WTC11 (cell line): ENCODE measurements at regions not wholly inside any gene's neighbourhood (a gene's known extent, or its start where the extent isn't known, plus 50 kb on each side); places are given as distances from the start of the nearest gene placed in this dataset.

Source experiments
- ATAC-seq: fragments of 200-7000 bp; cut with Tn5 transposase; 2 replicates; pipeline ENCODE4 v1.10.0; 2021; ENCODE audit warnings: mild to moderate bottlenecking, moderate library complexity
- CTCF ChIA-PET: fragments of 300-600 bp; sonication (Branson Sonifier 250); formaldehyde crosslinking; loops from one replicate; lab custom pipeline; 2021; ENCODE audit warnings: antibody characterized with exemption; lab: Charles Lee
- POLR2A ChIA-PET: fragments of 350-600 bp; sonication (Branson Sonifier 250); formaldehyde crosslinking; loops from one replicate; lab custom pipeline; 2021; ENCODE audit warnings: antibody characterized with exemption; lab: Charles Lee
- DNase-seq: peaks from one replicate; pipeline ENCODE4 v3.0.0; 2021; ENCODE audit warnings: low spot score
- H3K27ac Mint-ChIP-seq: 2 replicates; pipeline ENCODE4 v1.8.0; 2021; ENCODE audit warnings: mixed read lengths
- H3K27me3 Mint-ChIP-seq: 2 replicates; pipeline ENCODE4 v1.8.0; 2021; ENCODE audit warnings: low read depth, mild to moderate bottlenecking, moderate library complexity, mixed read lengths
- H3K36me3 Mint-ChIP-seq: 2 replicates; pipeline ENCODE4 v1.8.0; 2021; ENCODE audit warnings: mixed read lengths
- H3K4me1 Mint-ChIP-seq: 2 replicates; pipeline ENCODE4 v1.8.0; 2022; ENCODE audit warnings: mixed read lengths
- H3K4me3 Mint-ChIP-seq: 2 replicates; pipeline ENCODE4 v1.8.0; 2021; ENCODE audit warnings: mild to moderate bottlenecking, moderate library complexity, mixed read lengths
- H3K9me3 Mint-ChIP-seq: 2 replicates; pipeline ENCODE4 v1.8.0; 2021; ENCODE audit warnings: mixed read lengths
- CREM ChIP-seq: sonication (generic); formaldehyde crosslinking; IDR thresholded peaks from 2 replicates; pipeline ENCODE4 v1.8.1; 2022; ENCODE audit warnings: mild to moderate bottlenecking, missing genetic modification reagents, moderate library complexity
- CTCF ChIP-seq: fragments of 200-600 bp; IDR thresholded peaks from 2 replicates; pipeline ENCODE4 v1.8.0; 2022; ENCODE audit warnings: antibody characterized with exemption
- ERG ChIP-seq: fragments of 250-450 bp; sonication (Bioruptor Pico); IDR thresholded peaks from 2 replicates; pipeline ENCODE4 v1.8.0; 2021; ENCODE audit warnings: mild to moderate bottlenecking
- HMGXB4 ChIP-seq: sonication (generic); formaldehyde crosslinking; IDR thresholded peaks from 2 replicates; pipeline ENCODE4 v1.8.1; 2023; ENCODE audit warnings: mild to moderate bottlenecking, moderate library complexity, missing genetic modification reagents
- NR3C1 ChIP-seq: sonication (generic); formaldehyde crosslinking; conservative IDR thresholded peaks from 2 replicates; pipeline ENCODE4 v1.8.1; 2023; ENCODE audit warnings: low read depth, mild to moderate bottlenecking, missing genetic modification reagents
- SMAD3 ChIP-seq: sonication (generic); formaldehyde crosslinking; IDR thresholded peaks from 2 replicates; pipeline ENCODE4 v1.8.0; 2022; ENCODE audit warnings: missing genetic modification reagents, mild to moderate bottlenecking, borderline replicate concordance
- SMAD4 ChIP-seq: sonication (generic); formaldehyde crosslinking; IDR thresholded peaks from 2 replicates; pipeline ENCODE4 v1.8.0; 2022; ENCODE audit warnings: mild to moderate bottlenecking, missing genetic modification reagents
- TEAD1 ChIP-seq: sonication (generic); formaldehyde crosslinking; IDR thresholded peaks from 2 replicates; pipeline ENCODE4 v1.8.0; 2022; ENCODE audit warnings: mild to moderate bottlenecking, missing genetic modification reagents
- TP53 ChIP-seq: sonication (generic); formaldehyde crosslinking; IDR thresholded peaks from 2 replicates; pipeline ENCODE4 v1.8.1; 2023; ENCODE audit warnings: mild to moderate bottlenecking, missing genetic modification reagents
- ZBTB21 ChIP-seq: sonication (generic); formaldehyde crosslinking; IDR thresholded peaks from 2 replicates; pipeline ENCODE4 v1.8.1; 2023; ENCODE audit warnings: mild to moderate bottlenecking, missing genetic modification reagents, borderline replicate concordance
- ZNF121 ChIP-seq: sonication (generic); formaldehyde crosslinking; IDR thresholded peaks from 2 replicates; pipeline ENCODE4 v1.8.0; 2023; ENCODE audit warnings: missing genetic modification reagents
- ZNF263 ChIP-seq: sonication (generic); formaldehyde crosslinking; IDR thresholded peaks from 2 replicates; pipeline ENCODE4 v1.8.1; 2022; ENCODE audit warnings: low read depth, mild to moderate bottlenecking, moderate library complexity, missing genetic modification reagents
- ZNF423 ChIP-seq: fragments of 250-450 bp; sonication (Bioruptor Pico); IDR thresholded peaks from 2 replicates; pipeline ENCODE4 v2.1.2; 2022; ENCODE audit warnings: mild to moderate bottlenecking, moderate library complexity
- ZNF425 ChIP-seq: fragments of 250-450 bp; sonication (Bioruptor Pico); conservative IDR thresholded peaks from 2 replicates; pipeline ENCODE4 v1.9.0; 2021; ENCODE audit warnings: mild to moderate bottlenecking
- TF ChIP-seq, protein P1 (sequence below): fragments of 250-450 bp; sonication (Bioruptor Pico); IDR thresholded peaks from 2 replicates; pipeline ENCODE4 v1.9.0; 2021; ENCODE audit warnings: moderate library complexity, mild to moderate bottlenecking, inconsistent platforms, borderline replicate concordance
- TF ChIP-seq, protein P2 (sequence below): sonication (generic); formaldehyde crosslinking; IDR thresholded peaks from 2 replicates; pipeline ENCODE4 v1.8.1; 2022; ENCODE audit warnings: mild to moderate bottlenecking, moderate library complexity, missing genetic modification reagents
- TF ChIP-seq, protein P3 (sequence below): sonication (generic); formaldehyde crosslinking; IDR thresholded peaks from 2 replicates; pipeline ENCODE4 v1.8.1; 2023; ENCODE audit warnings: mild to moderate bottlenecking, missing genetic modification reagents, moderate library complexity
- TF ChIP-seq, protein P4 (sequence below): fragments of 250-450 bp; sonication (Bioruptor Pico); IDR thresholded peaks from 2 replicates; pipeline ENCODE4 v1.9.0; 2021; ENCODE audit warnings: mild to moderate bottlenecking, borderline replicate concordance

DNA sequence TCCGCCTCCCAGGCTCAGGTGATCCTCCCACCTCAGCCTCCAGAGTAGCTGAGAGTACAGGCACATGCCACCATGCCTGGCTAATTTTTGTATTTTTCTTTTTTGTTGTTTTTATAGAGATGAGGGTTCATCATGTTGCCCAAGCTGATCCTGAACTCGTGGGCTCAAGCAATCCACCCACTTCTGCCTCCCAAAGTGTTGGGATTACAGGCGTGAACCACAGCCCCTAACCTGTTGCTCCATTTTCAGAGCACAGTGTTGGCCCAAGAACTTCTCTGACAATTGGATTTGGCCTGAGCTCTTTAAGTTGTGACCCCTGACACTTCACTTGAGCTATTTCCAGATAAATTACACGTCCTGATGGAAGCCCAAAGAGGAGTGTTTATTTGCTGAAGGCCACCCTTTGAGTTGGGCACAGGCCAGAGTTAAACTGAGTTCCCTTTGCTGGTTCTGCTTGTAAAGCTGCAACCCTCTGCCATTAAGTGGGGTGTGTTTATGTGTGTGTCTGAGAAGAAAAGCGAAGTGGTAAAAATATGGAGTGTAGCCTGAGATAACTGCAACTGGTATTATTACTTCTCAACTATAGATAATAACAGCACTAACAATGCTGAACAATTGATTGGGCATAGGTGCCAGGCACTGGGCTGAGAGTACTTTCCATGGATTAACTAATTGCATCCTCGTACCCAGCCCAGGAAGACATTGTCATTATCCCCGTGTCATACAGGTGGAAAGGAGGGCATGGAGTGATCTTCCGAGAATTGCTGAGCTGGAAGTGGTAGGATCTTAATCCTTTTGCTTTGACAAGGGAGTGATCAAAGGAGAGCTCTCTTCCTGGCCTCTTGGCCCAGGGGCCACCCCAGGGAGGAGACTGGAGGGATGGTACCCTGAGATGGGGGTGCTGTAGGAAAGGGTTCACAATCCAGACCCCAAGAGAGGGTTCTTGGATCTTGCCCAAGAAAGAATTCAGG is 91.5 kb upstream of the PROK2 start:
- Mint-ChIP-seq H3K27me3 (no peaks in the 10 kb centered on the region), H3K9me3 (no peaks in the 10 kb centered on the region)
- POLR2A ChIA-PET = no interaction called here
- DNase-seq = no peak
- CTCF ChIA-PET = interaction anchor here (0.6 to 3.8 kb wide), 45 partner anchors 8 to 1204 kb away, joined by 3 to 35 read pairs (median 4); no protein-coding TSS in a partner anchor
- no peak for TF ChIP-seq TP53 (CRISPR knock-in tag)
- TF ChIP-seq, protein P1, sequence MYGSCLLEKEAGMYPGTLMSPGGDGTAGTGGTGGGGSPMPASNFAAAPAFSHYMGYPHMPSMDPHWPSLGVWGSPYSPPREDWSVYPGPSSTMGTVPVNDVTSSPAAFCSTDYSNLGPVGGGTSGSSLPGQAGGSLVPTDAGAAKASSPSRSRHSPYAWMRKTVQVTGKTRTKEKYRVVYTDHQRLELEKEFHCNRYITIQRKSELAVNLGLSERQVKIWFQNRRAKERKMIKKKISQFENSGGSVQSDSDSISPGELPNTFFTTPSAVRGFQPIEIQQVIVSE (CRISPR knock-in tag) = no peak
- TF ChIP-seq, protein P2, sequence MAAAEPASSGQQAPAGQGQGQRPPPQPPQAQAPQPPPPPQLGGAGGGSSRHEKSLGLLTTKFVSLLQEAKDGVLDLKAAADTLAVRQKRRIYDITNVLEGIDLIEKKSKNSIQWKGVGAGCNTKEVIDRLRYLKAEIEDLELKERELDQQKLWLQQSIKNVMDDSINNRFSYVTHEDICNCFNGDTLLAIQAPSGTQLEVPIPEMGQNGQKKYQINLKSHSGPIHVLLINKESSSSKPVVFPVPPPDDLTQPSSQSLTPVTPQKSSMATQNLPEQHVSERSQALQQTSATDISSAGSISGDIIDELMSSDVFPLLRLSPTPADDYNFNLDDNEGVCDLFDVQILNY = no peak
- TF ChIP-seq, protein P3, sequence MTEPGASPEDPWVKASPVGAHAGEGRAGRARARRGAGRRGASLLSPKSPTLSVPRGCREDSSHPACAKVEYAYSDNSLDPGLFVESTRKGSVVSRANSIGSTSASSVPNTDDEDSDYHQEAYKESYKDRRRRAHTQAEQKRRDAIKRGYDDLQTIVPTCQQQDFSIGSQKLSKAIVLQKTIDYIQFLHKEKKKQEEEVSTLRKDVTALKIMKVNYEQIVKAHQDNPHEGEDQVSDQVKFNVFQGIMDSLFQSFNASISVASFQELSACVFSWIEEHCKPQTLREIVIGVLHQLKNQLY (CRISPR knock-in tag) = no peak
- no peak for TF ChIP-seq ZBTB21 (CRISPR knock-in tag)
- no peak for TF ChIP-seq ZNF121
- TF ChIP-seq SMAD4 (CRISPR knock-in tag) = no peak
- no peak for TF ChIP-seq ZNF425 (CRISPR knock-in tag)
- no peak for TF ChIP-seq ERG (CRISPR knock-in tag)
- TF ChIP-seq NR3C1 (CRISPR knock-in tag) = no peak
- TF ChIP-seq, protein P4, sequence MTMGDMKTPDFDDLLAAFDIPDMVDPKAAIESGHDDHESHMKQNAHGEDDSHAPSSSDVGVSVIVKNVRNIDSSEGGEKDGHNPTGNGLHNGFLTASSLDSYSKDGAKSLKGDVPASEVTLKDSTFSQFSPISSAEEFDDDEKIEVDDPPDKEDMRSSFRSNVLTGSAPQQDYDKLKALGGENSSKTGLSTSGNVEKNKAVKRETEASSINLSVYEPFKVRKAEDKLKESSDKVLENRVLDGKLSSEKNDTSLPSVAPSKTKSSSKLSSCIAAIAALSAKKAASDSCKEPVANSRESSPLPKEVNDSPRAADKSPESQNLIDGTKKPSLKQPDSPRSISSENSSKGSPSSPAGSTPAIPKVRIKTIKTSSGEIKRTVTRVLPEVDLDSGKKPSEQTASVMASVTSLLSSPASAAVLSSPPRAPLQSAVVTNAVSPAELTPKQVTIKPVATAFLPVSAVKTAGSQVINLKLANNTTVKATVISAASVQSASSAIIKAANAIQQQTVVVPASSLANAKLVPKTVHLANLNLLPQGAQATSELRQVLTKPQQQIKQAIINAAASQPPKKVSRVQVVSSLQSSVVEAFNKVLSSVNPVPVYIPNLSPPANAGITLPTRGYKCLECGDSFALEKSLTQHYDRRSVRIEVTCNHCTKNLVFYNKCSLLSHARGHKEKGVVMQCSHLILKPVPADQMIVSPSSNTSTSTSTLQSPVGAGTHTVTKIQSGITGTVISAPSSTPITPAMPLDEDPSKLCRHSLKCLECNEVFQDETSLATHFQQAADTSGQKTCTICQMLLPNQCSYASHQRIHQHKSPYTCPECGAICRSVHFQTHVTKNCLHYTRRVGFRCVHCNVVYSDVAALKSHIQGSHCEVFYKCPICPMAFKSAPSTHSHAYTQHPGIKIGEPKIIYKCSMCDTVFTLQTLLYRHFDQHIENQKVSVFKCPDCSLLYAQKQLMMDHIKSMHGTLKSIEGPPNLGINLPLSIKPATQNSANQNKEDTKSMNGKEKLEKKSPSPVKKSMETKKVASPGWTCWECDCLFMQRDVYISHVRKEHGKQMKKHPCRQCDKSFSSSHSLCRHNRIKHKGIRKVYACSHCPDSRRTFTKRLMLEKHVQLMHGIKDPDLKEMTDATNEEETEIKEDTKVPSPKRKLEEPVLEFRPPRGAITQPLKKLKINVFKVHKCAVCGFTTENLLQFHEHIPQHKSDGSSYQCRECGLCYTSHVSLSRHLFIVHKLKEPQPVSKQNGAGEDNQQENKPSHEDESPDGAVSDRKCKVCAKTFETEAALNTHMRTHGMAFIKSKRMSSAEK (CRISPR knock-in tag) = no peak
- TF ChIP-seq, all 79 proteins: peak for 0
- Mint-ChIP-seq H3K4me1 (peaks cover 69% of the 10 kb centered on the region), H3K27ac (peak overlapping the region; percentile 26), H3K36me3 (no peaks in the 10 kb centered on the region), H3K4me3 (no peak overlapping the region)
- no peak for ATAC-seq

DNA sequence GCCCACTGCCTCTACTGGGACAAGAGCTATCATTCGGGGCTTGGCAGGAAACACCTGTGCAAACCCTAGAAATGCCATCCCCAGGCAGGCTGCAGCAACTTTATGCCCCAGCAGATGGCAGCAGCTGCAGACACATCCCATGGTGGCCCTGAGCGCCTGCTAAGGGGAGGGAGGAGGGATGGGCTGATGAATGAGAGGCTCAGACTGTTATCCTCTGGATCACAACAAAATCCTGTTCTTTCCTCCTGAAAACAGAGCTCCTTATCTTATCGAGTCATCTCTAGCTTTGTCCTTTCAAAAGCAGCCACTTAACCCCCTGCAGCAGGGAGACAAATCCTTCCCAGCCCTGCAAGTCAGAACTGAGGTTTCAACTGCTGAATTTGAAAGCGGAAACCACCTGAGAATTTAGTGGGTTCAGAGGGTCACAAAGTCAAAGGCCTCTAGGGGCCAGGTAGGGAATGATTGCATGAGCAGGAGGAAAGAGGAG is 90.6 kb upstream of the PROK2 start:
- peak; percentile 86 for ATAC-seq
- Mint-ChIP-seq H3K4me1 (peaks cover 66% of the 10 kb centered on the region), H3K27ac (peak overlapping the region; percentile 96), H3K36me3 (no peaks in the 10 kb centered on the region), H3K9me3 (no peaks in the 10 kb centered on the region), H3K4me3 (no peak overlapping the region), H3K27me3 (no peaks in the 10 kb centered on the region; the same call in 1 of the 2 replicates)
- DNase-seq = peak; percentile 93
- POLR2A ChIA-PET = no interaction called here
- CTCF ChIA-PET = interaction anchor here (0.5 to 3.8 kb wide), 62 partner anchors 9 to 1205 kb away, joined by 3 to 35 read pairs (median 4); no protein-coding TSS in a partner anchor
- no peak for TF ChIP-seq ZNF423 (CRISPR knock-in tag)
- TF ChIP-seq TEAD1 (CRISPR knock-in tag) = peak; percentile 35; the same call in 1 of the 2 replicates
- peak; percentile 83; the same call in 1 of the 2 replicates for TF ChIP-seq ZNF263 (CRISPR knock-in tag)
- peak; percentile 50; the same call in 1 of the 2 replicates for TF ChIP-seq SMAD3 (CRISPR knock-in tag)
- no peak for TF ChIP-seq CREM (CRISPR knock-in tag)
- 0 out of 2 replicates have a peak, but pooled peaks have one; percentile 45 for TF ChIP-seq HMGXB4 (CRISPR knock-in tag)
- peak; percentile 72 for TF ChIP-seq CTCF
